Erythroblast (primary cell): ENCODE measurements at regions not wholly inside any gene's neighbourhood (a gene's known extent, or its start where the extent isn't known, plus 50 kb on each side); places are given as distances from the start of the nearest gene placed in this dataset.

ENCODE experiments used
- GATA1 ChIP-seq: IDR thresholded peaks from 2 replicates; pipeline ENCODE4 v1.6.1; 2011; ENCODE audit warnings: low read depth, mild to moderate bottlenecking, control low read depth, low read length, moderate library complexity
- POLR2A ChIP-seq: IDR thresholded peaks from 2 replicates; pipeline ENCODE4 v1.6.1; 2011; ENCODE audit warnings: mild to moderate bottlenecking, low read length

GRCh38 chr1:59156526-59157199 is 140.2 kb upstream of the FGGY start:
- TF ChIP-seq POLR2A: no peak
- TF ChIP-seq GATA1: no peak
